Endothelial cell of umbilical vein (primary cell): ENCODE measurements at regions not wholly inside any gene's neighbourhood (a gene's known extent, or its start where the extent isn't known, plus 50 kb on each side); places are given as distances from the start of the nearest gene placed in this dataset.

Experiments used
- CTCF ChIP-seq, 2 donors: IDR thresholded peaks; 1 replicate in 1 of 2; 2 replicates in 1 of 2; pipeline ENCODE4 v1.5.1; 2011; ENCODE audit warnings: low read length in 2 of 2, mild to moderate bottlenecking in 2 of 2, moderate library complexity in 2 of 2, control low read depth in 1 of 2, inconsistent platforms in 1 of 2, low read depth in 1 of 2; ENCODE audit not compliant: insufficient read depth in 1 of 2; ENCODE audit errors: extremely low read depth in 1 of 2
- MYC ChIP-seq: IDR thresholded peaks from one replicate; pipeline ENCODE4 v1.6.1; 2011; ENCODE audit warnings: mild to moderate bottlenecking, low read depth, low read length
- POLR2A ChIP-seq: IDR thresholded peaks from 2 replicates; pipeline ENCODE4 v1.6.1; 2012; ENCODE audit warnings: low read depth, mild to moderate bottlenecking, control low read depth, low read length

GRCh38 chr3:74139648-74140047, 474.8 kb downstream of the CNTN3 start:
- TF ChIP-seq CTCF (IDR thresholded peaks at IDR 0.05; ENCODE audit: extremely low read depth in 1 of 2, insufficient read depth in 1 of 2, low read depth in 1 of 2, low read length in 2 of 2) (no peak), MYC (no peak), POLR2A (no peak)
